GM23338 (cell line): ENCODE measurements at regions not wholly inside any gene's neighbourhood (a gene's known extent, or its start where the extent isn't known, plus 50 kb on each side); places are given as distances from the start of the nearest gene placed in this dataset.

Source experiments
- ATAC-seq: fragments of 200-7000 bp; cut with Tn5 transposase; 3 replicates; pipeline ENCODE4 v1.9.1; 2020
- DNase-seq: peaks from one replicate; pipeline ENCODE4 v3.0.0-alpha.2; 2015; ENCODE audit warnings: low spot score
- H2AFZ ChIP-seq: fragments of 200-600 bp; sonication (generic); 2 replicates; pipeline ENCODE4 v1.8.0; 2016; ENCODE audit warnings: antibody characterized with exemption, mild to moderate bottlenecking, moderate library complexity
- H3F3A ChIP-seq: fragments of 200-600 bp; sonication (generic); replicated peaks from 2 replicates; pipeline ENCODE4 v1.8.0; 2017; ENCODE audit warnings: antibody characterized with exemption, mixed run types, low read depth
- H3K27ac ChIP-seq: fragments of 200-600 bp; sonication (generic); 2 replicates; pipeline ENCODE4 v1.6.1; 2016; ENCODE audit warnings: low read depth
- H3K27me3 ChIP-seq: fragments of 200-600 bp; sonication (generic); 2 replicates; pipeline ENCODE4 v1.8.0; 2016; ENCODE audit warnings: mild to moderate bottlenecking, mixed run types, moderate library complexity; ENCODE audit not compliant: insufficient read depth
- H3K36me3 ChIP-seq: fragments of 200-600 bp; sonication (generic); 2 replicates; pipeline ENCODE4 v1.8.0; 2016; ENCODE audit warnings: mild to moderate bottlenecking; ENCODE audit not compliant: insufficient read depth
- H3K4me1 ChIP-seq: fragments of 200-600 bp; sonication (generic); 2 replicates; pipeline ENCODE4 v1.8.0; 2016; ENCODE audit warnings: mild to moderate bottlenecking, moderate library complexity; ENCODE audit not compliant: insufficient read depth
- H3K4me2 ChIP-seq: fragments of 200-600 bp; sonication (generic); 2 replicates; pipeline ENCODE4 v1.7.1; 2017; ENCODE audit warnings: mixed run types
- H3K4me3 ChIP-seq: fragments of 200-600 bp; sonication (generic); 2 replicates; pipeline ENCODE4 v1.6.1; 2016; ENCODE audit warnings: mixed run types
- H3K79me2 ChIP-seq: fragments of 200-600 bp; sonication (generic); replicated peaks from 2 replicates; pipeline ENCODE4 v1.8.0; 2017; ENCODE audit warnings: mild to moderate bottlenecking; ENCODE audit not compliant: insufficient read depth
- H3K9me2 ChIP-seq: fragments of 200-600 bp; sonication (generic); 2 replicates; pipeline ENCODE4 v1.8.0; 2017; ENCODE audit not compliant: insufficient read depth
- H4K20me1 ChIP-seq: fragments of 200-600 bp; sonication (generic); replicated peaks from 2 replicates; pipeline ENCODE4 v1.8.0; 2017; ENCODE audit warnings: mild to moderate bottlenecking; ENCODE audit not compliant: insufficient read depth
- H3K27ac Mint-ChIP-seq: 2 replicates; pipeline ENCODE4 v1.8.0; 2020; ENCODE audit warnings: inconsistent platforms, mild to moderate bottlenecking, moderate library complexity, mixed read lengths
- H3K27me3 Mint-ChIP-seq: 3 replicates; pipeline ENCODE4 v1.8.0; 2022; ENCODE audit warnings: low read depth, mild to moderate bottlenecking, moderate library complexity, mixed read lengths, inconsistent platforms; ENCODE audit not compliant: insufficient read depth, poor library complexity
- H3K36me3 Mint-ChIP-seq: 3 replicates; pipeline ENCODE4 v1.8.0; 2021; ENCODE audit warnings: low read depth, mild to moderate bottlenecking, inconsistent platforms, moderate library complexity, mixed read lengths
- H3K4me1 Mint-ChIP-seq: 3 replicates; pipeline ENCODE4 v1.8.0; 2020; ENCODE audit warnings: mild to moderate bottlenecking, inconsistent platforms, mixed read lengths
- H3K4me3 Mint-ChIP-seq: 3 replicates; pipeline ENCODE4 v1.8.0; 2021; ENCODE audit warnings: moderate library complexity, mild to moderate bottlenecking, inconsistent platforms, mixed read lengths
- H3K9me3 Mint-ChIP-seq: 3 replicates; pipeline ENCODE4 v1.8.0; 2020; ENCODE audit warnings: moderate library complexity, mild to moderate bottlenecking, inconsistent platforms, mixed read lengths
- CREB1 ChIP-seq: fragments of 250-450 bp; sonication (Bioruptor Pico); IDR thresholded peaks from 2 replicates; pipeline ENCODE4 v1.5.0; 2020; ENCODE audit warnings: low read depth, mild to moderate bottlenecking, moderate library complexity
- EZH2 ChIP-seq: fragments of 200-600 bp; sonication (generic); IDR thresholded peaks from one replicate; pipeline ENCODE4 v1.8.0; 2017; ENCODE audit warnings: antibody characterized with exemption, mild to moderate bottlenecking, low read depth; ENCODE audit not compliant: unreplicated experiment
- EZH2phosphoT487 ChIP-seq: fragments of 200-600 bp; sonication (generic); IDR thresholded peaks from one replicate; pipeline ENCODE4 v1.8.1; 2018; ENCODE audit warnings: antibody characterized with exemption; ENCODE audit not compliant: unreplicated experiment
- JUNB ChIP-seq: IDR thresholded peaks from one replicate; pipeline ENCODE4 v1.6.1; 2016; ENCODE audit warnings: antibody characterized with exemption; ENCODE audit not compliant: unreplicated experiment
- NANOG ChIP-seq: IDR thresholded peaks from 2 replicates; pipeline ENCODE4 v1.6.1; 2016; ENCODE audit warnings: antibody characterized with exemption, borderline replicate concordance
- POLR2AphosphoS5 ChIP-seq: IDR thresholded peaks from 2 replicates; pipeline ENCODE4 v1.6.1; 2016; ENCODE audit warnings: antibody characterized with exemption, low read depth
- STAT1 ChIP-seq: IDR thresholded peaks from one replicate; pipeline ENCODE4 v1.6.1; 2016; ENCODE audit warnings: antibody characterized with exemption; ENCODE audit not compliant: unreplicated experiment
- ZNF114 ChIP-seq: fragments of 250-450 bp; sonication (Bioruptor Pico); IDR thresholded peaks from 2 replicates; pipeline ENCODE4 v1.5.0; 2020; ENCODE audit warnings: mild to moderate bottlenecking, moderate library complexity
- ZNF331 ChIP-seq: fragments of 250-450 bp; sonication (Bioruptor Pico); IDR thresholded peaks from 2 replicates; pipeline ENCODE4 v1.5.0; 2020; ENCODE audit warnings: low read depth, mild to moderate bottlenecking, moderate library complexity
- TF ChIP-seq, protein P1 (sequence below): IDR thresholded peaks from 2 replicates; pipeline ENCODE4 v1.6.1; 2016; ENCODE audit warnings: antibody characterized with exemption
- TF ChIP-seq, protein P2 (sequence below): fragments of 250-450 bp; sonication (Bioruptor Pico); IDR thresholded peaks from 2 replicates; pipeline ENCODE4 v1.5.0; 2020; ENCODE audit warnings: mild to moderate bottlenecking, moderate library complexity
- TF ChIP-seq, protein P3 (sequence below), 2 experiments: fragments of 200-600 bp in 1 of 2; sonication (generic) in 1 of 2; conservative IDR thresholded peaks; 2 replicates each; pipeline versions ENCODE4 v1.5.1 to v1.6.1; 2016 to 2017; ENCODE audit warnings: antibody characterized with exemption in 2 of 2, low read depth in 2 of 2, mild to moderate bottlenecking in 2 of 2, moderate library complexity in 1 of 2
- TF ChIP-seq, protein P4 (sequence below): IDR thresholded peaks from one replicate; pipeline ENCODE4 v1.6.1; 2018; ENCODE audit warnings: antibody characterized with exemption; ENCODE audit not compliant: unreplicated experiment

DNA sequence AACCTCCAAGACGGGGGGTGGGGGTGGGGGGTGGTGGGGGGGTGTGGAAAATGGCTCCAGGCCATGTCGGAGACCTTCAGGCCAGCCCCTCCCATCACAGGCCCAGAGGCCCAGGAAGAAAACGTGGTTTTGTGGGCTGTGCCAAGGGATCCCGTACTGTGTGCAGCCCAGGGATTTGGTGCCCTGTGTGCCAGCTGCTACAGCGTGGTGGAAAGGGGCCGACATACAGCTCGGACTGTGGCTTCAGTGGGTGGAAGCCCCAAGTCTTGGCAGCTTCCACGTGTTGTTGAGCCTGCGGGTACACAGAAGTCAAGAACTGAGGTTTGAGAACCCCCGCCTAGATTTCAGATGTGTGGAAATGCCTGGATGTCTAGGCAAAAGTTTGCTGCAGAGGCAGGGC lies 259.7 kb downstream of the HGF start:
- no peaks in the 10 kb centered on the region for H4K20me1 ChIP-seq
- Mint-ChIP-seq H3K4me3 (no peak overlapping the region), H3K27ac (no peak overlapping the region), H3K27me3 (no peaks in the 10 kb centered on the region), H3K4me1 (no peaks in the 10 kb centered on the region), H3K36me3 (no peaks in the 10 kb centered on the region), H3K9me3 (no peaks in the 10 kb centered on the region; the same call in 2 of the 3 replicates)
- no peaks in the 10 kb centered on the region for H3K9me2 ChIP-seq
- H3K4me1 ChIP-seq = no peaks in the 10 kb centered on the region
- ATAC-seq (no peak), DNase-seq (no peak)
- H3K79me2 ChIP-seq = no peaks in the 10 kb centered on the region
- H3K4me2 ChIP-seq = no peak overlapping the region
- H3K27ac ChIP-seq = no peak overlapping the region
- TF ChIP-seq, protein P1, sequence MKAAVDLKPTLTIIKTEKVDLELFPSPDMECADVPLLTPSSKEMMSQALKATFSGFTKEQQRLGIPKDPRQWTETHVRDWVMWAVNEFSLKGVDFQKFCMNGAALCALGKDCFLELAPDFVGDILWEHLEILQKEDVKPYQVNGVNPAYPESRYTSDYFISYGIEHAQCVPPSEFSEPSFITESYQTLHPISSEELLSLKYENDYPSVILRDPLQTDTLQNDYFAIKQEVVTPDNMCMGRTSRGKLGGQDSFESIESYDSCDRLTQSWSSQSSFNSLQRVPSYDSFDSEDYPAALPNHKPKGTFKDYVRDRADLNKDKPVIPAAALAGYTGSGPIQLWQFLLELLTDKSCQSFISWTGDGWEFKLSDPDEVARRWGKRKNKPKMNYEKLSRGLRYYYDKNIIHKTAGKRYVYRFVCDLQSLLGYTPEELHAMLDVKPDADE = no peak
- no peak for TF ChIP-seq ZNF331 (CRISPR knock-in tag)
- no peak for TF ChIP-seq JUNB
- no peak for TF ChIP-seq EZH2
- TF ChIP-seq, protein P2, sequence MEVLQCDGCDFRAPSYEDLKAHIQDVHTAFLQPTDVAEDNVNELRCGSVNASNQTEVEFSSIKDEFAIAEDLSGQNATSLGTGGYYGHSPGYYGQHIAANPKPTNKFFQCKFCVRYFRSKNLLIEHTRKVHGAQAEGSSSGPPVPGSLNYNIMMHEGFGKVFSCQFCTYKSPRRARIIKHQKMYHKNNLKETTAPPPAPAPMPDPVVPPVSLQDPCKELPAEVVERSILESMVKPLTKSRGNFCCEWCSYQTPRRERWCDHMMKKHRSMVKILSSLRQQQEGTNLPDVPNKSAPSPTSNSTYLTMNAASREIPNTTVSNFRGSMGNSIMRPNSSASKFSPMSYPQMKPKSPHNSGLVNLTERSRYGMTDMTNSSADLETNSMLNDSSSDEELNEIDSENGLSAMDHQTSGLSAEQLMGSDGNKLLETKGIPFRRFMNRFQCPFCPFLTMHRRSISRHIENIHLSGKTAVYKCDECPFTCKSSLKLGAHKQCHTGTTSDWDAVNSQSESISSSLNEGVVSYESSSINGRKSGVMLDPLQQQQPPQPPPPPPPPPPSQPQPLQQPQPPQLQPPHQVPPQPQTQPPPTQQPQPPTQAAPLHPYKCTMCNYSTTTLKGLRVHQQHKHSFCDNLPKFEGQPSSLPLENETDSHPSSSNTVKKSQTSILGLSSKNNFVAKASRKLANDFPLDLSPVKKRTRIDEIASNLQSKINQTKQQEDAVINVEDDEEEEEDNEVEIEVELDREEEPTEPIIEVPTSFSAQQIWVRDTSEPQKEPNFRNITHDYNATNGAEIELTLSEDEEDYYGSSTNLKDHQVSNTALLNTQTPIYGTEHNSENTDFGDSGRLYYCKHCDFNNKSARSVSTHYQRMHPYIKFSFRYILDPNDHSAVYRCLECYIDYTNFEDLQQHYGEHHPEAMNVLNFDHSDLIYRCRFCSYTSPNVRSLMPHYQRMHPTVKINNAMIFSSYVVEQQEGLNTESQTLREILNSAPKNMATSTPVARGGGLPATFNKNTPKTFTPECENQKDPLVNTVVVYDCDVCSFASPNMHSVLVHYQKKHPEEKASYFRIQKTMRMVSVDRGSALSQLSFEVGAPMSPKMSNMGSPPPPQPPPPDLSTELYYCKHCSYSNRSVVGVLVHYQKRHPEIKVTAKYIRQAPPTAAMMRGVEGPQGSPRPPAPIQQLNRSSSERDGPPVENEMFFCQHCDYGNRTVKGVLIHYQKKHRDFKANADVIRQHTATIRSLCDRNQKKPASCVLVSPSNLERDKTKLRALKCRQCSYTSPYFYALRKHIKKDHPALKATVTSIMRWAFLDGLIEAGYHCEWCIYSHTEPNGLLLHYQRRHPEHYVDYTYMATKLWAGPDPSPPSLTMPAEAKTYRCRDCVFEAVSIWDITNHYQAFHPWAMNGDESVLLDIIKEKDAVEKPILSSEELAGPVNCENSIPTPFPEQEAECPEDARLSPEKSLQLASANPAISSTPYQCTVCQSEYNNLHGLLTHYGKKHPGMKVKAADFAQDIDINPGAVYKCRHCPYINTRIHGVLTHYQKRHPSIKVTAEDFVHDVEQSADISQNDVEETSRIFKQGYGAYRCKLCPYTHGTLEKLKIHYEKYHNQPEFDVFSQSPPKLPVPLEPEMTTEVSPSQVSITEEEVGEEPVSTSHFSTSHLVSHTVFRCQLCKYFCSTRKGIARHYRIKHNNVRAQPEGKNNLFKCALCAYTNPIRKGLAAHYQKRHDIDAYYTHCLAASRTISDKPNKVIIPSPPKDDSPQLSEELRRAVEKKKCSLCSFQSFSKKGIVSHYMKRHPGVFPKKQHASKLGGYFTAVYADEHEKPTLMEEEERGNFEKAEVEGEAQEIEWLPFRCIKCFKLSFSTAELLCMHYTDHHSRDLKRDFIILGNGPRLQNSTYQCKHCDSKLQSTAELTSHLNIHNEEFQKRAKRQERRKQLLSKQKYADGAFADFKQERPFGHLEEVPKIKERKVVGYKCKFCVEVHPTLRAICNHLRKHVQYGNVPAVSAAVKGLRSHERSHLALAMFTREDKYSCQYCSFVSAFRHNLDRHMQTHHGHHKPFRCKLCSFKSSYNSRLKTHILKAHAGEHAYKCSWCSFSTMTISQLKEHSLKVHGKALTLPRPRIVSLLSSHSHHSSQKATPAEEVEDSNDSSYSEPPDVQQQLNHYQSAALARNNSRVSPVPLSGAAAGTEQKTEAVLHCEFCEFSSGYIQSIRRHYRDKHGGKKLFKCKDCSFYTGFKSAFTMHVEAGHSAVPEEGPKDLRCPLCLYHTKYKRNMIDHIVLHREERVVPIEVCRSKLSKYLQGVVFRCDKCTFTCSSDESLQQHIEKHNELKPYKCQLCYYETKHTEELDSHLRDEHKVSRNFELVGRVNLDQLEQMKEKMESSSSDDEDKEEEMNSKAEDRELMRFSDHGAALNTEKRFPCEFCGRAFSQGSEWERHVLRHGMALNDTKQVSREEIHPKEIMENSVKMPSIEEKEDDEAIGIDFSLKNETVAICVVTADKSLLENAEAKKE (CRISPR knock-in tag) = no peak
- TF ChIP-seq, protein P3, sequence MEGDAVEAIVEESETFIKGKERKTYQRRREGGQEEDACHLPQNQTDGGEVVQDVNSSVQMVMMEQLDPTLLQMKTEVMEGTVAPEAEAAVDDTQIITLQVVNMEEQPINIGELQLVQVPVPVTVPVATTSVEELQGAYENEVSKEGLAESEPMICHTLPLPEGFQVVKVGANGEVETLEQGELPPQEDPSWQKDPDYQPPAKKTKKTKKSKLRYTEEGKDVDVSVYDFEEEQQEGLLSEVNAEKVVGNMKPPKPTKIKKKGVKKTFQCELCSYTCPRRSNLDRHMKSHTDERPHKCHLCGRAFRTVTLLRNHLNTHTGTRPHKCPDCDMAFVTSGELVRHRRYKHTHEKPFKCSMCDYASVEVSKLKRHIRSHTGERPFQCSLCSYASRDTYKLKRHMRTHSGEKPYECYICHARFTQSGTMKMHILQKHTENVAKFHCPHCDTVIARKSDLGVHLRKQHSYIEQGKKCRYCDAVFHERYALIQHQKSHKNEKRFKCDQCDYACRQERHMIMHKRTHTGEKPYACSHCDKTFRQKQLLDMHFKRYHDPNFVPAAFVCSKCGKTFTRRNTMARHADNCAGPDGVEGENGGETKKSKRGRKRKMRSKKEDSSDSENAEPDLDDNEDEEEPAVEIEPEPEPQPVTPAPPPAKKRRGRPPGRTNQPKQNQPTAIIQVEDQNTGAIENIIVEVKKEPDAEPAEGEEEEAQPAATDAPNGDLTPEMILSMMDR (conservative IDR thresholded peaks at IDR 0.05; ENCODE audit: low read depth in 2 of 2) = no peak
- TF ChIP-seq EZH2phosphoT487 = no peak
- TF ChIP-seq STAT1 = no peak
- no peak for TF ChIP-seq CREB1 (CRISPR knock-in tag)
- no peak for TF ChIP-seq ZNF114
- TF ChIP-seq, protein P4, sequence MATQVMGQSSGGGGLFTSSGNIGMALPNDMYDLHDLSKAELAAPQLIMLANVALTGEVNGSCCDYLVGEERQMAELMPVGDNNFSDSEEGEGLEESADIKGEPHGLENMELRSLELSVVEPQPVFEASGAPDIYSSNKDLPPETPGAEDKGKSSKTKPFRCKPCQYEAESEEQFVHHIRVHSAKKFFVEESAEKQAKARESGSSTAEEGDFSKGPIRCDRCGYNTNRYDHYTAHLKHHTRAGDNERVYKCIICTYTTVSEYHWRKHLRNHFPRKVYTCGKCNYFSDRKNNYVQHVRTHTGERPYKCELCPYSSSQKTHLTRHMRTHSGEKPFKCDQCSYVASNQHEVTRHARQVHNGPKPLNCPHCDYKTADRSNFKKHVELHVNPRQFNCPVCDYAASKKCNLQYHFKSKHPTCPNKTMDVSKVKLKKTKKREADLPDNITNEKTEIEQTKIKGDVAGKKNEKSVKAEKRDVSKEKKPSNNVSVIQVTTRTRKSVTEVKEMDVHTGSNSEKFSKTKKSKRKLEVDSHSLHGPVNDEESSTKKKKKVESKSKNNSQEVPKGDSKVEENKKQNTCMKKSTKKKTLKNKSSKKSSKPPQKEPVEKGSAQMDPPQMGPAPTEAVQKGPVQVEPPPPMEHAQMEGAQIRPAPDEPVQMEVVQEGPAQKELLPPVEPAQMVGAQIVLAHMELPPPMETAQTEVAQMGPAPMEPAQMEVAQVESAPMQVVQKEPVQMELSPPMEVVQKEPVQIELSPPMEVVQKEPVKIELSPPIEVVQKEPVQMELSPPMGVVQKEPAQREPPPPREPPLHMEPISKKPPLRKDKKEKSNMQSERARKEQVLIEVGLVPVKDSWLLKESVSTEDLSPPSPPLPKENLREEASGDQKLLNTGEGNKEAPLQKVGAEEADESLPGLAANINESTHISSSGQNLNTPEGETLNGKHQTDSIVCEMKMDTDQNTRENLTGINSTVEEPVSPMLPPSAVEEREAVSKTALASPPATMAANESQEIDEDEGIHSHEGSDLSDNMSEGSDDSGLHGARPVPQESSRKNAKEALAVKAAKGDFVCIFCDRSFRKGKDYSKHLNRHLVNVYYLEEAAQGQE = no peak
- no peak for TF ChIP-seq NANOG
- TF ChIP-seq POLR2AphosphoS5 = no peak
- H3K36me3 ChIP-seq = no peaks in the 10 kb centered on the region
- H3K27me3 ChIP-seq = no peaks in the 10 kb centered on the region
- H3K4me3 ChIP-seq = no peak overlapping the region
- H3F3A ChIP-seq = no peaks in the 10 kb centered on the region
- H2AFZ ChIP-seq = no peak overlapping the region
